HepG2 (cell line): ENCODE measurements at regions not wholly inside any gene's neighbourhood (a gene's known extent, or its start where the extent isn't known, plus 50 kb on each side); places are given as distances from the start of the nearest gene placed in this dataset.

Experiments used
- AKAP8 ChIP-seq: sonication (generic); formaldehyde crosslinking; IDR thresholded peaks from 2 replicates; pipeline ENCODE4 v1.5.1; 2020; ENCODE audit warnings: mild to moderate bottlenecking, missing genetic modification reagents
- ARHGAP35 ChIP-seq: sonication (generic); formaldehyde crosslinking; IDR thresholded peaks from 2 replicates; pipeline ENCODE4 v1.9.0; 2022; ENCODE audit warnings: mild to moderate bottlenecking, inconsistent platforms, moderate library complexity, missing genetic modification reagents, borderline replicate concordance
- CEBPB ChIP-seq: IDR thresholded peaks from 2 replicates; pipeline ENCODE4 v1.6.1; 2011; ENCODE audit warnings: low read depth, low read length, improper control_type of control experiment, borderline replicate concordance
- DBP ChIP-seq: sonication (generic); formaldehyde crosslinking; IDR thresholded peaks from 2 replicates; pipeline ENCODE4 v1.4.0; 2020; ENCODE audit warnings: missing genetic modification reagents; ENCODE audit errors: not compliant biosample characterization
- DNMT3B ChIP-seq: conservative IDR thresholded peaks from 2 replicates; pipeline ENCODE4 v1.6.1; 2016; ENCODE audit warnings: missing biosample characterization, control low read depth
- HMG20B ChIP-seq: conservative IDR thresholded peaks from 2 replicates; pipeline ENCODE4 v1.6.1; 2016; ENCODE audit warnings: missing genetic modification reagents, missing compliant biosample characterization
- KAT7 ChIP-seq: IDR thresholded peaks from 2 replicates; pipeline ENCODE4 v1.6.1; 2018; ENCODE audit warnings: borderline replicate concordance, missing compliant biosample characterization
- KLF12 ChIP-seq: sonication (generic); formaldehyde crosslinking; IDR thresholded peaks from 2 replicates; pipeline ENCODE4 v1.4.0; 2020; ENCODE audit warnings: missing genetic modification reagents, borderline replicate concordance
- MYC ChIP-seq: sonication (generic); formaldehyde crosslinking; IDR thresholded peaks from 2 replicates; pipeline ENCODE4 v1.9.0; 2021; ENCODE audit warnings: missing genetic modification reagents, borderline replicate concordance
- ZNF234 ChIP-seq: sonication (generic); formaldehyde crosslinking; conservative IDR thresholded peaks from 2 replicates; pipeline ENCODE4 v1.5.1; 2020; ENCODE audit warnings: mild to moderate bottlenecking, missing genetic modification reagents
- ZNF251 ChIP-seq: sonication (generic); formaldehyde crosslinking; IDR thresholded peaks from 2 replicates; pipeline ENCODE4 v1.9.0; 2021; ENCODE audit warnings: mild to moderate bottlenecking, missing genetic modification reagents
- ZNF282 ChIP-seq: fragments of 450-650 bp; IDR thresholded peaks from 2 replicates; pipeline ENCODE4 v1.6.1; 2018; ENCODE audit not compliant: partially characterized antibody
- ZNF335 ChIP-seq: sonication (generic); formaldehyde crosslinking; IDR thresholded peaks from 2 replicates; pipeline ENCODE4 v1.4.0; 2020; ENCODE audit warnings: missing genetic modification reagents
- ZNF44 ChIP-seq: sonication (generic); formaldehyde crosslinking; IDR thresholded peaks from 2 replicates; pipeline ENCODE4 v1.5.1; 2020; ENCODE audit warnings: mild to moderate bottlenecking, missing genetic modification reagents
- ZNF503 ChIP-seq: sonication (generic); formaldehyde crosslinking; IDR thresholded peaks from 2 replicates; pipeline ENCODE4 v1.4.0; 2020; ENCODE audit warnings: missing genetic modification reagents
- ZNF614 ChIP-seq: IDR thresholded peaks from 2 replicates; pipeline ENCODE4 v1.6.1; 2018; ENCODE audit warnings: missing biosample characterization, missing genetic modification reagents, inconsistent platforms, borderline replicate concordance
- ZNF639 ChIP-seq: conservative IDR thresholded peaks from 2 replicates; pipeline ENCODE4 v1.6.1; 2018; ENCODE audit warnings: missing genetic modification reagents
- ZNF674 ChIP-seq: sonication (generic); formaldehyde crosslinking; IDR thresholded peaks from 2 replicates; pipeline ENCODE4 v1.5.0; 2020; ENCODE audit warnings: low read depth, mild to moderate bottlenecking, missing genetic modification reagents
- ZNF780A ChIP-seq: sonication (generic); formaldehyde crosslinking; IDR thresholded peaks from 2 replicates; pipeline ENCODE4 v1.8.0; 2022; ENCODE audit warnings: mild to moderate bottlenecking, missing genetic modification reagents, moderate library complexity
- TF ChIP-seq, protein P1 (sequence below): sonication (generic); formaldehyde crosslinking; IDR thresholded peaks from 2 replicates; pipeline ENCODE4 v1.4.0; 2020; ENCODE audit warnings: mild to moderate bottlenecking, missing genetic modification reagents
- TF ChIP-seq, protein P2 (sequence below): sonication (generic); IDR thresholded peaks from 2 replicates; pipeline ENCODE4 v1.6.1; 2016; ENCODE audit warnings: low read depth, borderline replicate concordance
- TF ChIP-seq, protein P3 (sequence below), 2 experiments: sonication (generic) in 1 of 2; formaldehyde crosslinking in 1 of 2; IDR thresholded peaks; 2 replicates each; pipeline versions ENCODE4 v1.5.1 to v1.6.1; 2011 to 2020; ENCODE audit warnings: borderline replicate concordance in 1 of 2, low read depth in 1 of 2, low read length in 1 of 2, mild to moderate bottlenecking in 1 of 2, missing genetic modification reagents in 1 of 2, moderate library complexity in 1 of 2

DNA sequence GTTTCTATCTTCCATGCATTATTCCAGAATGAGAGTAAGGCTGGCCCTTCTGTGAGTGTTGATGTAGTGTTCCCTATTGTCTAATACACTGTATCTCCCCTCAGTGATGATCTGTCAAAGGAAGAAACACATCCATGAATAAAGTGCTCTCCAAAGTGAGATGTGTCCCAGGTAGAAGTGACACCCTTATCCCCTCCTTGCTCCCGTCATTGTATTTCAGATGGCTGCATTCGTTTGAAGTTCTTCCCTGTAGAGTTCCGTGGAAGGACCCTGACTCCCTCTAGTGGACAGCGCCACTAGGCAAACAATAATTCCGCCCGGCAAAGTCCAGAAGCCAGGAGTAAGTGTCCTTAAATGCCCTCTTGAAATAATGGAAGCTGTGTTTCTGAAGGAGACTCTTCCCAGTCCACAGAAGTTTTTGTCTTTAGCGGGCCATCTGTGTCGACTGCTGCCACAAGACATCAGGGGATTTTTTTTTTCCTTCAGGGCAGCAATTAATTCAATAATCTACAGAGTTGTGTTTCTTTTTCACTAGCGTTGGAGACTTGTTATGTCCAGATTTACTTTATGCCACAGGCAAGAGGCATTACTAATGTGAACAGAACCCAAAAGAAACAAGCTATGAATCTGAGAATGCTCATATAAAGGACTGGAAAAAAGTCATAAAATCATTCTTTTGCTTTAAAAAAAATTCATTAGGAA lies 64.6 kb downstream of the THNSL1 start (continued):
- TF ChIP-seq CEBPB (no peak), HMG20B (no peak), ZNF614 (CRISPR knock-in tag) (no peak), ZNF639 (CRISPR knock-in tag) (no peak), ZNF44 (CRISPR knock-in tag) (0 out of 2 replicates have a peak, but pooled peaks have one; percentile 48), ZNF335 (CRISPR knock-in tag) (no peak), MYC (no peak), DBP (CRISPR knock-in tag) (no peak), ZNF780A (CRISPR knock-in tag) (no peak), ZNF251 (no peak), KLF12 (CRISPR knock-in tag) (no peak), ZNF234 (CRISPR knock-in tag) (no peak), ZNF503 (CRISPR knock-in tag) (no peak), AKAP8 (CRISPR knock-in tag) (no peak), ZNF282 (no peak), KAT7 (no peak), ZNF674 (no peak), DNMT3B (no peak), ARHGAP35 (CRISPR knock-in tag) (no peak)
- TF ChIP-seq, protein P1, sequence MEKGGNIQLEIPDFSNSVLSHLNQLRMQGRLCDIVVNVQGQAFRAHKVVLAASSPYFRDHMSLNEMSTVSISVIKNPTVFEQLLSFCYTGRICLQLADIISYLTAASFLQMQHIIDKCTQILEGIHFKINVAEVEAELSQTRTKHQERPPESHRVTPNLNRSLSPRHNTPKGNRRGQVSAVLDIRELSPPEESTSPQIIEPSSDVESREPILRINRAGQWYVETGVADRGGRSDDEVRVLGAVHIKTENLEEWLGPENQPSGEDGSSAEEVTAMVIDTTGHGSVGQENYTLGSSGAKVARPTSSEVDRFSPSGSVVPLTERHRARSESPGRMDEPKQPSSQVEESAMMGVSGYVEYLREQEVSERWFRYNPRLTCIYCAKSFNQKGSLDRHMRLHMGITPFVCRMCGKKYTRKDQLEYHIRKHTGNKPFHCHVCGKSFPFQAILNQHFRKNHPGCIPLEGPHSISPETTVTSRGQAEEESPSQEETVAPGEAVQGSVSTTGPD (CRISPR knock-in tag): no peak
- TF ChIP-seq, protein P2, sequence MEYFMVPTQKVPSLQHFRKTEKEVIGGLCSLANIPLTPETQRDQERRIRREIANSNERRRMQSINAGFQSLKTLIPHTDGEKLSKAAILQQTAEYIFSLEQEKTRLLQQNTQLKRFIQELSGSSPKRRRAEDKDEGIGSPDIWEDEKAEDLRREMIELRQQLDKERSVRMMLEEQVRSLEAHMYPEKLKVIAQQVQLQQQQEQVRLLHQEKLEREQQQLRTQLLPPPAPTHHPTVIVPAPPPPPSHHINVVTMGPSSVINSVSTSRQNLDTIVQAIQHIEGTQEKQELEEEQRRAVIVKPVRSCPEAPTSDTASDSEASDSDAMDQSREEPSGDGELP: no peak
- TF ChIP-seq, protein P3, sequence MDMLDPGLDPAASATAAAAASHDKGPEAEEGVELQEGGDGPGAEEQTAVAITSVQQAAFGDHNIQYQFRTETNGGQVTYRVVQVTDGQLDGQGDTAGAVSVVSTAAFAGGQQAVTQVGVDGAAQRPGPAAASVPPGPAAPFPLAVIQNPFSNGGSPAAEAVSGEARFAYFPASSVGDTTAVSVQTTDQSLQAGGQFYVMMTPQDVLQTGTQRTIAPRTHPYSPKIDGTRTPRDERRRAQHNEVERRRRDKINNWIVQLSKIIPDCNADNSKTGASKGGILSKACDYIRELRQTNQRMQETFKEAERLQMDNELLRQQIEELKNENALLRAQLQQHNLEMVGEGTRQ (IDR thresholded peaks at IDR 0.05; ENCODE audit: low read depth, low read length): no peak
- TF ChIP-seq, protein P3 (CRISPR knock-in tag; IDR thresholded peaks at IDR 0.05; ENCODE audit: borderline replicate concordance): no peak
